K562 (cell line): ENCODE measurements at regions not wholly inside any gene's neighbourhood (a gene's known extent, or its start where the extent isn't known, plus 50 kb on each side); places are given as distances from the start of the nearest gene placed in this dataset.

ENCODE experiments used
- ATAC-seq: fragments of 200-7000 bp; cut with Tn5 transposase; 3 replicates; pipeline ENCODE4 v1.9.1; 2020; ENCODE audit warnings: moderate library complexity
- BruUV-seq: library from RNA; stranded (reverse); fragments of 400-500 nt; replicated peaks from 2 replicates; lab custom pipeline; 2021; lab: Mats Ljungman, UMichigan
- CTCF ChIA-PET: fragments of 300-600 bp; formaldehyde crosslinking; extraction: SDS; loops from one replicate; lab custom pipeline; 2021; ENCODE audit warnings: low intra/inter-chr PET ratio; lab: Yijun Ruan, JAX
- POLR2A ChIA-PET: fragments of 300-600, 350-650 bp; sonication (Branson Sonifier 250); formaldehyde crosslinking; extraction: SDS; loops from one replicate; lab custom pipeline; 2021; ENCODE audit warnings: antibody characterized with exemption, inconsistent platforms; lab: Yijun Ruan, JAX
- DNase-seq, 4 experiments: peaks; one replicate each; pipeline versions ENCODE4 v3.0.0 to v3.0.0-alpha.2; 2011 to 2018; ENCODE audit warnings: low spot score in 3 of 4, mixed read lengths in 3 of 4; ENCODE audit errors: extremely low read depth in 1 of 4
- FAIRE-seq: peaks from 2 replicates; lab custom pipeline; 2011; peaks lifted over from hg19 to GRCh38; lab: Jason Lieb, UNC
- H2AFZ ChIP-seq: 2 replicates; pipeline ENCODE4 v1.6.0; 2011; ENCODE audit warnings: low read depth, low read length, control low read depth, inconsistent platforms
- H3K27ac ChIP-seq: fragments of 200-600 bp; 3 replicates; pipeline ENCODE4 v1.8.0; 2011; ENCODE audit warnings: low read depth, mild to moderate bottlenecking, control low read depth, inconsistent platforms, low read length, moderate library complexity, mixed read lengths; ENCODE audit errors: extremely low read depth
- H3K27me3 ChIP-seq, 2 experiments: fragments of 300-600 bp in 1 of 2; 2 replicates in 1 of 2; 3 replicates in 1 of 2; pipeline versions ENCODE4 v1.6.0 to v1.8.0; 2011; ENCODE audit warnings: inconsistent platforms in 2 of 2, low read length in 2 of 2, mild to moderate bottlenecking in 1 of 2, mixed read lengths in 1 of 2, moderate library complexity in 1 of 2; ENCODE audit not compliant: control insufficient read depth in 2 of 2, insufficient read depth in 2 of 2
- H3K36me3 ChIP-seq: fragments of 300-600 bp; 3 replicates; pipeline ENCODE4 v1.8.0; 2011; ENCODE audit warnings: mild to moderate bottlenecking, low read length, inconsistent platforms; ENCODE audit not compliant: control insufficient read depth, insufficient read depth
- H3K4me1 ChIP-seq, 2 experiments: fragments of 200-600 bp in 1 of 2; replicated peaks in 1 of 2; 2 replicates in 1 of 2; 3 replicates in 1 of 2; pipeline versions ENCODE4 v1.5.1 to v1.8.0; 2011; ENCODE audit warnings: inconsistent platforms in 2 of 2, low read length in 2 of 2, mild to moderate bottlenecking in 1 of 2, mixed read lengths in 1 of 2, moderate library complexity in 1 of 2; ENCODE audit not compliant: control insufficient read depth in 2 of 2, insufficient read depth in 2 of 2
- H3K4me2 ChIP-seq: 2 replicates; pipeline ENCODE4 v1.6.1; 2011; ENCODE audit warnings: low read length, control low read depth, inconsistent platforms, mixed read lengths; ENCODE audit not compliant: insufficient read depth
- H3K4me3 ChIP-seq: fragments of 200-600 bp; sonication (generic), shearing (Covaris generic); 2 replicates; pipeline ENCODE4 v1.5.1; 2016; ENCODE audit warnings: control low read depth, inconsistent platforms
- H3K79me2 ChIP-seq: fragments of 200-600 bp; 3 replicates; pipeline ENCODE4 v1.8.0; 2011; ENCODE audit warnings: low read length, inconsistent platforms; ENCODE audit not compliant: control insufficient read depth, insufficient read depth
- H3K9ac ChIP-seq, 2 experiments: 2 replicates each; pipeline versions ENCODE4 v1.6.0 to v1.6.1; 2011; ENCODE audit warnings: low read depth in 2 of 2, low read length in 2 of 2, control low read depth in 1 of 2, inconsistent platforms in 1 of 2, mild to moderate bottlenecking in 1 of 2, mixed read lengths in 1 of 2; ENCODE audit not compliant: insufficient read depth in 1 of 2
- H3K9me1 ChIP-seq: one replicate; pipeline ENCODE4 v1.6.0; 2011; ENCODE audit warnings: inconsistent platforms, mild to moderate bottlenecking, low read length, moderate library complexity; ENCODE audit not compliant: control insufficient read depth, insufficient read depth
- H3K9me3 ChIP-seq: replicated peaks from 2 replicates; pipeline ENCODE4 v1.5.1; 2011; ENCODE audit warnings: low read depth, low read length, inconsistent platforms; ENCODE audit not compliant: control insufficient read depth, insufficient read depth
- H4K20me1 ChIP-seq: replicated peaks from 2 replicates; pipeline ENCODE4 v1.6.1; 2011; ENCODE audit warnings: low read length, inconsistent platforms, mixed read lengths; ENCODE audit not compliant: control insufficient read depth, insufficient read depth
- E2F3 ChIP-seq: fragments of 250-450 bp; sonication (Bioruptor Pico); IDR thresholded peaks from 2 replicates; pipeline ENCODE4 v1.4.0; 2020; ENCODE audit warnings: mild to moderate bottlenecking
- EHMT2 ChIP-seq: fragments of 450-650 bp; IDR thresholded peaks from 2 replicates; pipeline ENCODE4 v1.6.1; 2018; ENCODE audit warnings: antibody characterized with exemption
- ESRRB ChIP-seq: fragments of 250-450 bp; sonication (Bioruptor Pico); IDR thresholded peaks from 2 replicates; pipeline ENCODE4 v1.5.0; 2020; ENCODE audit warnings: mild to moderate bottlenecking, moderate library complexity, borderline replicate concordance
- FOXM1 ChIP-seq, 2 experiments: fragments of 450-650 bp in 1 of 2; sonication (generic) in 1 of 2; formaldehyde crosslinking in 1 of 2; IDR thresholded peaks; 2 replicates each; pipeline versions ENCODE4 v1.6.1 to v1.9.0; 2017 to 2022; ENCODE audit warnings: low read depth in 2 of 2, mild to moderate bottlenecking in 2 of 2, missing genetic modification reagents in 1 of 2, moderate library complexity in 1 of 2
- KDM2B ChIP-seq: fragments of 250-450 bp; sonication (Bioruptor Pico); IDR thresholded peaks from 2 replicates; pipeline ENCODE4 v1.8.0; 2021; ENCODE audit warnings: mild to moderate bottlenecking, moderate library complexity
- MAFG ChIP-seq: fragments of 450-650 bp; conservative IDR thresholded peaks from 2 replicates; pipeline ENCODE4 v1.6.1; 2016; ENCODE audit warnings: missing genetic modification characterization, missing compliant biosample characterization
- MCM7 ChIP-seq, 2 experiments: fragments of 450-650 bp; IDR thresholded peaks; 2 replicates each; pipeline ENCODE4 v1.6.1; 2016 to 2018
- MXI1 ChIP-seq: IDR thresholded peaks from 2 replicates; pipeline ENCODE4 v1.6.1; 2011; ENCODE audit warnings: low read depth, mild to moderate bottlenecking, improper control_type of control experiment, low read length
- MYC ChIP-seq, 2 experiments: fragments of 250-450 bp in 1 of 2; sonication (Bioruptor Pico) in 1 of 2; IDR thresholded peaks; 2 replicates each; pipeline versions ENCODE4 v1.5.1 to v1.6.1; 2012 to 2021; ENCODE audit warnings: low read depth in 2 of 2, borderline replicate concordance in 1 of 2, improper control_type of control experiment in 1 of 2, low read length in 1 of 2, mild to moderate bottlenecking in 1 of 2, moderate library complexity in 1 of 2
- PRPF4 ChIP-seq: fragments of 200-400 bp; formaldehyde crosslinking; IDR thresholded peaks from one replicate; pipeline ENCODE4 v1.6.1; 2017; ENCODE audit warnings: low read length, low read depth, mild to moderate bottlenecking; ENCODE audit not compliant: insufficient read depth, poor library complexity, severe bottlenecking
- SOX6 ChIP-seq: fragments of 450-650 bp; IDR thresholded peaks from 2 replicates; pipeline ENCODE4 v1.6.1; 2014; ENCODE audit warnings: mild to moderate bottlenecking
- SRSF3 ChIP-seq: fragments of 200-400 bp; formaldehyde crosslinking; IDR thresholded peaks from 2 replicates; pipeline ENCODE4 v1.6.1; 2016; ENCODE audit warnings: mild to moderate bottlenecking, low read length, moderate library complexity; ENCODE audit not compliant: insufficient read depth
- TBL1XR1 ChIP-seq, 2 experiments: IDR thresholded peaks; 2 replicates each; pipeline ENCODE4 v1.6.1; 2012; ENCODE audit warnings: improper control_type of control experiment in 2 of 2, low read length in 2 of 2, mild to moderate bottlenecking in 1 of 2
- TBP ChIP-seq: optimal IDR thresholded peaks from 2 replicates; pipeline ENCODE3; 2011; ENCODE audit warnings: low read depth, low read length, improper control_type of control experiment
- ZBTB33 ChIP-seq: sonication (generic); formaldehyde crosslinking; IDR thresholded peaks from 2 replicates; pipeline ENCODE4 v1.8.1; 2023; ENCODE audit warnings: mild to moderate bottlenecking, missing genetic modification reagents
- ZNF143 ChIP-seq: sonication (generic); formaldehyde crosslinking; IDR thresholded peaks from 2 replicates; pipeline ENCODE4 v1.9.0; 2022; ENCODE audit warnings: mild to moderate bottlenecking, missing genetic modification reagents
- ZNF76 ChIP-seq: fragments of 250-450 bp; sonication (Bioruptor Pico); IDR thresholded peaks from 2 replicates; pipeline ENCODE4 v1.4.0; 2020; ENCODE audit warnings: mild to moderate bottlenecking, moderate library complexity, borderline replicate concordance
- ZNF77 ChIP-seq: fragments of 250-450 bp; sonication (Bioruptor Pico); IDR thresholded peaks from 2 replicates; pipeline ENCODE4 v1.5.0; 2020
- WGBS: fragments of 100-300 bp; shearing (Covaris generic); methylation state at CpG from one replicate; pipeline ENCODE4 v1.1.6; 2016; ENCODE audit warnings: low coverage, mixed read lengths; ENCODE audit not compliant: insufficient coverage; ENCODE audit errors: missing lambda C conversion rate; 5-methylcytosine and 5-hydroxymethylcytosine counted together
- in situ Hi-C: fragments of 300-500 bp; cut with MboI; formaldehyde crosslinking; loops from 4 replicates; pipeline ENCODE4 v1.15.0; 2018; ENCODE audit warnings: inconsistent platforms, mixed read lengths
- intact Hi-C: fragments of 100-400 bp; cut with micrococcal nuclease; formaldehyde crosslinking; loops from 2 replicates; pipeline ENCODE4 v1.14.2; 2022

- TF ChIP-seq ZBTB33 (no peak), KDM2B (CRISPR knock-in tag) (no peak), SOX6 (no peak), MXI1 (no peak), EHMT2 (no peak), MCM7 (IDR thresholded peaks at IDR 0.05) (no peak), TBL1XR1 (IDR thresholded peaks at IDR 0.05; ENCODE audit: low read length in 2 of 2) (no peak), MAFG (no peak), ESRRB (CRISPR knock-in tag) (no peak), SRSF3 (no peak)
- TF ChIP-seq, all 486 proteins: peak for 0
Observed at GRCh38 chr18:41618147-41618546, 336.9 kb upstream of the PIK3C3 start (continued).

- TF ChIP-seq ZNF77 (CRISPR knock-in tag) (no peak), ZNF76 (CRISPR knock-in tag) (no peak), ZNF143 (CRISPR knock-in tag) (no peak), E2F3 (CRISPR knock-in tag) (no peak), FOXM1 (IDR thresholded peaks at IDR 0.05; ENCODE audit: low read depth) (no peak), FOXM1 (CRISPR knock-in tag; IDR thresholded peaks at IDR 0.05; ENCODE audit: low read depth) (no peak), PRPF4 (no peak), TBP (no peak), MYC (IDR thresholded peaks at IDR 0.05; ENCODE audit: low read depth, low read length) (no peak), MYC (CRISPR knock-in tag; IDR thresholded peaks at IDR 0.05; ENCODE audit: borderline replicate concordance, low read depth) (no peak)
- POLR2A ChIA-PET, result interaction anchor here (0.6 kb wide), 1 partner anchor 30 kb away, joined by 3 read pairs; no protein-coding TSS in a partner anchor
- Histone ChIP-seq H4K20me1 (no peaks in the 10 kb centered on the region), H3K27ac (no peak overlapping the region), H3K4me3 (no peak overlapping the region), H3K9me1 (no peaks in the 10 kb centered on the region), H3K9me3 (0 out of 2 replicates have a peak, but pooled peaks cover 2% of the 10 kb centered on the region), H3K36me3 (no peaks in the 10 kb centered on the region), H2AFZ (no peak overlapping the region), H3K4me1 (no peaks in the 10 kb centered on the region), H3K4me2 (no peak overlapping the region), H3K79me2 (no peaks in the 10 kb centered on the region), H3K9ac (no peak overlapping the region), H3K27me3 (no peaks in the 10 kb centered on the region)
- intact Hi-C loops, result no loop called here
- BruUV-seq, result no TSS peak
- no peak for DNase-seq
- in situ Hi-C loops, result no loop called here
- FAIRE-seq, result no peak
- ATAC-seq, result no peak
- WGBS, result 0% methylated on average over 2 of the region's 2 CpGs
- CTCF ChIA-PET, result no interaction called here
Observed at GRCh38 chr18:41617647-41618046, 337.4 kb upstream of the PIK3C3 start.
